ENCODE measurements at regions not wholly inside any gene's neighbourhood (a gene's known extent, or its start where the extent isn't known, plus 50 kb on each side); places are given as distances from the start of the nearest gene placed in this dataset.

GRCh38 chr20:10806539-10806938, 132.7 kb upstream of the JAG1 start:
- DNase-seq (ENCODE audit: low spot score): no peak

GRCh38 chr20:10807013-10807412, 133.2 kb upstream of the JAG1 start:
- DNase-seq (ENCODE audit: low spot score): no peak

GRCh38 chr20:10812759-10813327, 139.0 kb upstream of the JAG1 start:
- no peak for DNase-seq (ENCODE audit: low spot score)

GRCh38 chr20:10823585-10823984, 149.8 kb upstream of the JAG1 start:
- no peak for DNase-seq (ENCODE audit: low spot score)

- no peak for DNase-seq (ENCODE audit: low spot score)
These were observed 151.1 kb upstream of the JAG1 start for GRCh38 chr20:10824750-10825500.

GRCh38 chr20:10826111-10826510, 152.3 kb upstream of the JAG1 start:
- no peak for DNase-seq (ENCODE audit: low spot score)

GRCh38 chr20:10828180-10828579, 154.4 kb upstream of the JAG1 start:
- no peak for DNase-seq (ENCODE audit: low spot score)

- no peak for DNase-seq (ENCODE audit: low spot score)
These were observed 158.3 kb upstream of the JAG1 start for GRCh38 chr20:10832141-10832540.

GRCh38 chr20:10837901-10838300, 164.1 kb upstream of the JAG1 start:
- no peak for DNase-seq (ENCODE audit: low spot score)

GRCh38 chr20:10842116-10842515, 168.3 kb upstream of the JAG1 start:
- no peak for DNase-seq (ENCODE audit: low spot score)

- no peak for DNase-seq (ENCODE audit: low spot score)
These were observed 169.4 kb upstream of the JAG1 start for GRCh38 chr20:10843146-10843711.

GRCh38 chr20:10846766-10847165, 173.0 kb upstream of the JAG1 start:
- no peak for DNase-seq (ENCODE audit: low spot score)

GRCh38 chr20:10848810-10849370, 175.1 kb upstream of the JAG1 start:
- peak; percentile 88 for DNase-seq (ENCODE audit: low spot score)

- no peak for DNase-seq (ENCODE audit: low spot score)
These were observed 179.4 kb upstream of the JAG1 start for GRCh38 chr20:10853176-10853575.

GRCh38 chr20:10853731-10854130, 179.9 kb upstream of the JAG1 start:
- no peak for DNase-seq (ENCODE audit: low spot score)

- DNase-seq (ENCODE audit: low spot score): no peak
These were observed 181.2 kb upstream of the JAG1 start for GRCh38 chr20:10854976-10855375.

GRCh38 chr20:10855778-10856177, 182.0 kb upstream of the JAG1 start:
- no peak for DNase-seq (ENCODE audit: low spot score)

- no peak for DNase-seq (ENCODE audit: low spot score)
These were observed 182.6 kb upstream of the JAG1 start for GRCh38 chr20:10856237-10857015.

GRCh38 chr20:10857352-10858070, 183.7 kb upstream of the JAG1 start:
- DNase-seq (ENCODE audit: low spot score): no peak

- no peak for DNase-seq (ENCODE audit: low spot score)
These were observed 187.3 kb upstream of the JAG1 start for GRCh38 chr20:10861090-10861489.

- DNase-seq (ENCODE audit: low spot score): no peak
These were observed 187.8 kb upstream of the JAG1 start for GRCh38 chr20:10861619-10862018.

Data from SW480 (cell line).